NCI-H2227 treated with DMSO at 0.1 percent for 48 hours (cell line): ENCODE measurements at regions not wholly inside any gene's neighbourhood (a gene's known extent, or its start where the extent isn't known, plus 50 kb on each side); places are given as distances from the start of the nearest gene placed in this dataset.
A peak's percentile ranks its signal among the peaks of the same experiment; 100 is the strongest.
"Not testable (repeated sequence)": the region's sequence is repeated elsewhere in the genome, so short reads cannot be mapped to it uniquely, and the experiment has no call there.

ENCODE experiments used
- DNase-seq: peaks from one replicate; lab custom pipeline; 2025; lab: John Stamatoyannopoulos, UW

DNA sequence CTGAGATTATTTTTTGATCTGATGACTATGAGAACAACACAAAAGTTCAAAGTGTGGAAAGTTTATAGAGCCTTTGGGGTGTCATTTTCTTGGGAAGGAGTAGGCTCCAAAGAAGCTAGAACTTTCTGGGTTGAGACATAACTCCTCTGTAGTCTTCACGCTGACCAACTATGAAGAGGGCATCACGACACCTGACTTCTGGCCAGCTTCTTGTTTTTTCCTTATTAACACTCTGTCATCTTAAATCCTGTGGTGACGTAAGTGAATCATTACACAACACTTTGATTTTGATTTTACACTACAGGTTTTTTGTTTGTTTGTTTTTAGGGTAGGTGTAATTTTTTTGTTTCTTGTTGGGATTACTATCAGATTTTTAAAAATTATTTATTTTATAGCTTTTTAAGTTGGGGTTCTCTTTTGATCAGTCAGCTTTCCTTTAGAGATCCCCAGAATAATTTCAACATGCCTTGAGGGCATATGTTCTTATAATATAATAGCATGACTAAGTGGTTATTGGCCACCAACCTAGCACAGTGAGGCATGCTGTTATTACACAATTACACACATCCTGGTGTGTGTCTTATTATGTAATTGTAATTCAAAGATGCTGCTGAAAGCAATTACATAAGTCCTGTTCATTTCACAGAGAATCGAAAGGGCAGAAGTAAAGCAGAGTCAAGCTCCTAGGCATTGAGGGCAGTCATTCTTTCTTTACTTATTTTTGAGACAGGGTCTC lies 281.6 kb upstream of the NOTCH2NLA start:
- not testable (repeated sequence) for DNase-seq

DNA sequence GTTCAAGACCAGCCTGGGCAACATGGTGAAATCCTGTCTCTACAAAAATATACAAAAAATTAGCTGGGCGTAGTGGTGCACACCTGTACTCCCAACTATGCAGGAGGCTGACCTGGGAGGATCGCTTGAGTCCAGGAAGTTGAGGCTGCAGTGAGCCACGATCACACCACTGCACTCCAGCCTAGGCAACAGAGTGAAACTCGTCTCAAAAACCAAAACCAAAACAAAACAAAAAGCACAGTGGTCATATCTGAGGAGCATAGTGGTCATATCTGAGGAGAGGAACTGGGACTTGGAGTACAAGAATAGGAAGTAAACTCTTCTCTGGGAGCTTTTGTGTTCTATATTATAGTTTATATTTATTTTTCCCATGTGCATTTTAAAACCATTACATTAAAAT lies 275.3 kb upstream of the NOTCH2NLA start:
- DNase-seq = not testable (repeated sequence)

DNA sequence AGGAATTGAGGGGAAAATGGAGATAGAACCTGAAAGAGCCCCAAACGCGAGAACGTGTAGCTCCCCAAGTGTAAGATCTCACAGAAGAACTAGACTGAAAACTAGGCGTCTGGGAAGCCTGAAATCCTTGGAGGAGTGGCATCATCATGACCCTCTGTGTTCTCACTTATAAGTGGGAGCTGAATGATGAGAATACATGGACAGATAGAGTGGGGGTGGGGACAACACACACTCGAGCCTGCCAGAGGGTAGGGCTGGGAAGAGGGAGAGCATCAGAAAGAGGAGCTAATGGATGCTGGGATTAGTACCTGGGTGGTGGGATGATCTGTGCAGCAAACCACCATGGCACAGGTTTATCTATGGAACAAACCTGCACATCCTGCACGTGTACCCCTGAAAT lies 258.7 kb upstream of the NOTCH2NLA start:
- not testable (repeated sequence) for DNase-seq

DNA sequence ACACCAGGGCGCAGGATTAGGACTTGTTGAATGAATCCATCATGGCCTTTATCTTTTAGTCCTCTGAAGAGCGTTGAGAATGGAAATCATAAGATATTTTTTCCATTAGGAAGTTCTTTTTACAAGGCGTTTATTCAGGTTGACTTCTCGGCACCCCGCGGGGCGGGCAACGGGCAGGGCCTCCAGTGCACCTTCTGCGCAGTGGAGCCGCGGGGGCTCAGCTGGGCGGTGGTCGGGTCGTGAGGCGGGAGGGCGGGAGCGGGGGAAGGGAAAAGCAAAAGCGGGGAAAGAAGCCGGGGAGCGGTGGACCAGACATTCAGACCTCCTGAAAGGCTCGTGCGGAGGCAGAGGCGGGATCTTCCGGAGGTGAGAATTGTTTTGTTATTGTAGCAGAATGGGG lies 258.3 kb upstream of the NOTCH2NLA start:
- DNase-seq = not testable (repeated sequence)

DNA sequence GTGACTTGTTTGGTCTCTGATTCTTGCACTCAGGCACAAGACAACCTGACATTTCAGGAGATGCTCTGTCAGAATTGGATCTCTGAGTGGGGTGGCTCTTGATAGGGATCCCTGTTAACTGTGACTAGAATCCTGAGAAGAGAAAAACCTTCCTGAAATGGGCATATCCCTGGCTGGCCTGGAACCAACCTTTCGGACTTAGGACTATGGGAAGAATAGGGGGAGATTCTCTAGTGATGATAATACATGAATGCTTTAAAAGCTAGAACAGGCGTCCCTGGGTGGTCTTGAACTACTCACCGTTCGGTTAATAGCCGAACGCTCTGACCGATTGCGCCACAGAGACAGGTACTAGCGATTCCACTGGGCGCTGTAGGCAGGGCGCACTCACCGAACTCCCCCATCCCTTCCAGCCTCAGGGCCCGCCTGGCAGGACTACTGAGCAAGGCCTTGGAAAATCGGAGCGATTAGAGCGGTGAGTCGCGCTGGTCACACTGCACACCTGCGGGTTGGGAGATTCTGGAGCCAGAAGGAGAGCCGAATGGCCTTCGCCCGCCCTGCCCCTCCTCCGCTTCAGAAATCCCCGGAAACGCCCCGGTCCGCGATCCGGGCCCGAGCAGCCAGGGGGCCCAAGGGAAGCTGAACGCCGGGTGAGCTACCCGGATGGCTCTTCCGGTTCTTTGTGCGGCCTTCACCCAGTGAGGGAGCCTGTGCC lies 257.6 kb upstream of the NOTCH2NLA start:
- DNase-seq = not testable (repeated sequence)

DNA sequence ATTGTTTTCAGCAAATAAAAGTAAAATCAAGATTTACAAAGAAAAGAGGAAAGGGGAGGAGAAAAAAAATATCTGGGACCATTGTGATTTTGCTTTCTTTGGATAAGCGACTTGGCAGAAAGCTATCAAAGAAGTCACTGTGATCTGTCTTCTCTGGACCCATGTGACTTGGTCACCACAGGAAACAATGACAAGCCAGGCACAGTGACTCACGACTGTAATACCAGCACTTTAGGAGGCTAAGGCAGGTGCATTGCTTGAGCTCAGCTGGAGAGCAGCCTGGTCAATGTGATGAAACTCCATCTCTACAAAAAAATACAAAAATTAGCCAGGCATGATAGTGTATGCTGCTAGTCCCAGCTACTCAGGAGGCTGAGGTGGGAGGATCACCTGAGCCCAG lies 255.4 kb upstream of the NOTCH2NLA start:
- DNase-seq = not testable (repeated sequence)

DNA sequence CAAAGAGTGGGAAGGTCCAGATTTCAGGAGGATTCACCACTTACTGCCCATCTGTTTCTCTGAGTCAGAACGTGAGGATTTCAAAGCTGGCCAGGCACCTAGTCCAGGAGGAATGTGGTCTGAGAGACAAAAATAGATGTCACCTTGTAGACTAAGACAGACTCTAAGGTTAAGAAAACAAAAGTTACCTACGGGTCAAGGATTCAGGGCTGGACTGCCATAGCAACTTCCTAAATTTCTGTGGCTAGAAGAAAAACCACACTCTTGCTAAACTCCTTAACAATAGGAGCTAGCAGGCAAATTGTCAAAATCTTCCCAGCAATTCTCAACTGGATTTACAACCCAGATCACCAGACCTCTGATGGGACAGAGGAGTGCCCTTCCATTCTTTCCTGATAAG lies 250.4 kb upstream of the NOTCH2NLA start:
- not testable (repeated sequence) for DNase-seq

DNA sequence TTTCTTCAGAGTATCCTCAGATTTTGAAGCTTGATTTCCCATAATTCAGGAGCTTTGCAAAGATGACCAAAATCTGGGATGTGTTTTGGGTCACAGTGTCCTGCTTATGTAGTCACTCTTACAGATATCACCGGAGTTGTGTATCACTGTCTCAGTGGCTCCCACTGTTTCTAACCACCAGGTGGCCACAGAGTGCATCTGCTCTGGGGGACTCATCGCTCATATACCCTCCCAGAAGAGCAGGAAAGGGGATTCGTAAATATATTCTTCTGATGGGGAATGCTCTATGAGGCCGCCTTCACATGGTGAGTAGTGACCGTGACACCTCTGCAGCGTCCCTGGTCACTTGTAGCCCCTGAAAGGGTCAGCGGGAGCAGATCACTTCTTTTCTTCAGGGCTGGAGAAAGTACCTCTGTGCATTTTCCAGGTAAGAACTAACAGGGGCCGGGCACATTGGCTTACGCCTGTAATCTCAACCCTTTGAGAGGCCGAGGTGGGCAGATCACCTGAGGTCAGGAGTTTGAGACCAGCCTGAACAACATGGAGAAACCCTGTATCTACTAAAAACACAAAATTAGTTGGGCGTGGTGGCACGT lies 249.4 kb upstream of the NOTCH2NLA start:
- peak; percentile 12 for DNase-seq

DNA sequence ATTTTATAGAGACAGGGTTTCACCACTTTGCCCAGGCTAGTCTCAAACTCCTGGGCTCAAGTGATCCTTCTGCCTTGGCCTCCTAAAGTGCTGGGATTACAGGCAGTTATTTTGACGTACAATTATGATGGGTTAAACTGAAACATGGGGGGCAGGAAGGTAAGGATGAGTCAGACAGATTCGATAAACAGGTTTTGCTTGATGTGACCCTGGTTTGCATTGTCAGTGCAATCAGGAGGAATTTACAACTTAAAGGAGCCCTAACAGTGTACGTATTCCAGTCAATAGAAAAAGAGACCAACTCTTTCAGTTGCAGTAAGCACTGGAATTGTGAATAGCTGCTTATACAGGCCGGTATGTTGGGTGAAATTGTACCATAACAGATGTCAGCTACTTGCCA lies 246.3 kb upstream of the NOTCH2NLA start:
- not testable (repeated sequence) for DNase-seq

DNA sequence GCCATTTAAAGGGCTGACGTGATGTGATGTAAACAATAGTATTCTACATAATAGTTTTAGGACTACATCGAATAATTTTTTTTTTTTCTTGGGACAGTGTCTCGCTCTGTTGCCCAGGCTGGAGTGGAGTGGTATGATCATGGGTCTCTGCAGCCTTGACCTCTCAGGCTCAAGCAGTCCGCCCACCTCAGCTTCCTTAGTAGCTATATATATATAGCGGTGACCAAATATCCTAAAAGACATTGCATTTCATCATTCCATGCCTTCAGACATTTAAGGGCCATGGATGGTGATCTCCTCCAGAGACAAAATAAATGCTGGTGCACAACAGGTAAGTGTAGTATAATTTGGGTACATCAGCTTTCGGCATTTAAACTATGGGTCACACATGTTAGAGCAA lies 245.4 kb upstream of the NOTCH2NLA start:
- DNase-seq = not testable (repeated sequence)

DNA sequence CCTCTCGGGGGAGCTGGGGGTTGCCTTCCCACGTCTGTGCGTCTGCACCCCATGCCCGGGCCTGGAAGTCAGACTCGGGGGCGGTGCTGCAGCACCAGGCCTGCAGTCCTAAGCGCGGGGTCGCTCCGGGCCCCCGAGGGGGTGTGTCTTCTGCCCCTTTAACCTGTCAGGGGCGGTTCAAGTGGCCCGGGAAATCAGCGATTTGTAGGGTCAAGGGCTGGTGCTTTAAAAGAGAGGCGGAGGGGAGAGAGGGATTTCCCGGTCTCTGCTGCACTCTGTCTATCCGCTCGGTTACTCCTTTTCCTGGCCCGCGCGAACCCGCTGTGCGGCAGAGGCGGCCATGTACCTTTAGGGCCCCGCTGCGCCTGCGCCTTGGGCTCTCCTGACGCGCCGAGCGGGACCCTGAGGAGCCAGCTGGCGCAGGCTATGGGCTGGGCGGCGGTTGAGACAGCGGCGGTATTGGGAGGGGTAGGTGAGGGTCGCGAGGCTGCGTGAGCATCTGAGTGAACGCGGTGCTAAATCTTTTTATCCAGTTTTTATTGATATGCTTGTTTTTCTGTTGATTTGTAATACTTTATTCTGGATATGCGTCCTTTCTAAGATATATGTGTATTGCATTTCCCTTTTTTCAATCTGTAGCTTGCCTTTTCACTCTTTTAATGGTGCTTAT lies 243.5 kb upstream of the NOTCH2NLA start:
- DNase-seq = peak; percentile 40

DNA sequence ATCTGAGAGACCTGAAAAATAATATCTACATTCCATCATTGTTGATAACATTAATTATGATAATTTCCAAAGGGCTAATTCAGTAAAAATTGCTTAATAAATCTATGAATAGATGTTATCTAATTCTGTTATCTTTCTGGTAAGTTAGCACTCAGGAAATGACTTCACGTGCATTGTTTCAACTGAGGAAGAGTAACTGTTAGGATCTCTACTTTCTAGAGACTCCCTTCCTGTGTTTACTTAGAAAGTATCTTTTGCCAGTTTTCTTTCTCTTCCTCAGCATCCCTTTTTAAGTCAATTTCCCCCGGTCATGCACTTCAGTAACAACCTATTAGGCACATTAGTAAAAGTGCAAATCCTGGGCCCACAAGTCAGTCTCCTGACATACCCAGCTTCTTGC lies 231.1 kb upstream of the NOTCH2NLA start:
- DNase-seq = not testable (repeated sequence)

DNA sequence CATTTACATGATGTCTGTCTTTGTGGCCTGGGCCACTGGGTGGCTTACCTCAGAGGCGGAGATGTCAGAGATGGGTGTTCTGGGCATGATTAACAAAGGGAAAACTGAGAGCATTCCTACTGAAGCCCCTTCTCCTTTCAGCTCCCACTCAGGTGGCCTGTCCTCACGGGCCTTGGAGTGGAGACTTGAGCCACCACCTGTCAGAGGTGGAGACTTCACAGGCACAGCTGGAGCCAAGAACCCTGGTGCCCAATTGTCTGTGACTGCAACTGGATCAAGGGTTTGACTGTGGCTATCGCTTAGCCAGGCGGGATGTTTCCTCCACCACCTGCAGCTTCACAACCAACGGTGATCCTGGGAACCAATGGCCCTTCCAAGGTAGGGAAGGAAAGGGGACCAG lies 230.5 kb upstream of the NOTCH2NLA start:
- not testable (repeated sequence) for DNase-seq

DNA sequence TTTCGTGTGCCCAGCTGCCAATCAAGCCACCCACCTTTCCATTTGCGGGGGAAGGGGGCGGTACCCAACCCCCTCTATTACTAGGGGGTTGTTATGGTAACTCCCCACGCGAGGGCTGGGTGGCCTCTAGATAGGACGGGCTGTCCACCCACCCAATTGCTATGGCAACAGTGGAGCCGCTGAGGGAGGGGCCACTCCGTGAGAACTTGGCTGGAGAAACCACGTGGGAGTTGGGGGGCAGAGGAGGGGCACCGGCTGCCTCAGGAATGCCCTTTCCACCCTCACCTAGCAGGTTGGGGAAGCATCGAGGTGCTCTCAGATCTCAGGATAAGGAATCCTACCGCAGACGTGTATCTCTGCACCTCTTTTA lies 220.0 kb upstream of the NOTCH2NLA start:
- not testable (repeated sequence) for DNase-seq

DNA sequence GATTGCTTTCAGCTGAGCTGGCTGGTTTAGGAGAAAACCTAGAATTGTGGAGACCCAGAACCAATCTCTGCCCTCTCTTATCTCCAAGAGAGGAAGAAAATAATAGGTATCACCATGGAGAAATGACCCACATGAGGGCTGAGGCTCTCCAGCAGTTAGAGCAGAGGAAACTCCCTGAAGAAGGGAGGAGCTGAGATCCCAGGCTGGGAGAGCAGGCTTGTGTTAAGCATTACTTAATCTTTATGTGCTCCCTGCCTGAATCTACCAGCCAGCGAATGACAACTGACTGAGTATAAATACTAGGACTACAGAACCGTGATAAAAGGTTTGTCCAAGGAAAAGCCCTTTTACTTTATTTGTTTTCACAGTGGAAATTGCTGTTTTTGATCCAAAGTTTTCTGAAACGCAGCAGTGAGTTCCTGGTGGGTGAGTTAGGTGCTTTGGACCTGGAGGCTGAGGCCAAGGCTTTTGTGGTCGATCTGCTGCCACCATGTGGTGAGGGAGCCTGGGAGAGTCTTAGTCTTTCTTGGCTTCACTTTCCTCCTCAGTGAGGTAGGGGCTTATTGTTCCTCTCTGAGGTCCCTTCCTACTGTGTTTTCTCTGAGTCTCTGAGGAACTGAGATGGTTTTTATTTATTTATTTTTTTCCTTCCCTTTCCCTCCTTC lies 219.5 kb upstream of the NOTCH2NLA start:
- not testable (repeated sequence) for DNase-seq

DNA sequence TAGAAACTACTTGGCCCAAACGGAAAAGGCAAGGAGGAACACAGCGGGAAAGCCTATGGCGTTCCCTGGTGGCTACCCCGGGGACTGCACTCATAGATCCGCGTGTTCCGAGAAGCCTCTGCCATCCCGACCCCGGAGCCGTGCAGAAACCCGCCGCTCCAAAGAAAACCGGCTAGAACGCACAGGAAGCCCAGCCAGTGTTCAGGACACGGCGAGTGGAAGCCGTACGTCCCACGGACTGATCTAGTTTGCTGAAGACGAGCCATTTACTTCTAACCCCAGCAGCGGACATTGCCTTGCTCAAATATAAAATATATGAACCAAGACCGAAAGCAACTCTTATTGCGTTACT lies 215.0 kb upstream of the NOTCH2NLA start:
- DNase-seq = not testable (repeated sequence)

DNA sequence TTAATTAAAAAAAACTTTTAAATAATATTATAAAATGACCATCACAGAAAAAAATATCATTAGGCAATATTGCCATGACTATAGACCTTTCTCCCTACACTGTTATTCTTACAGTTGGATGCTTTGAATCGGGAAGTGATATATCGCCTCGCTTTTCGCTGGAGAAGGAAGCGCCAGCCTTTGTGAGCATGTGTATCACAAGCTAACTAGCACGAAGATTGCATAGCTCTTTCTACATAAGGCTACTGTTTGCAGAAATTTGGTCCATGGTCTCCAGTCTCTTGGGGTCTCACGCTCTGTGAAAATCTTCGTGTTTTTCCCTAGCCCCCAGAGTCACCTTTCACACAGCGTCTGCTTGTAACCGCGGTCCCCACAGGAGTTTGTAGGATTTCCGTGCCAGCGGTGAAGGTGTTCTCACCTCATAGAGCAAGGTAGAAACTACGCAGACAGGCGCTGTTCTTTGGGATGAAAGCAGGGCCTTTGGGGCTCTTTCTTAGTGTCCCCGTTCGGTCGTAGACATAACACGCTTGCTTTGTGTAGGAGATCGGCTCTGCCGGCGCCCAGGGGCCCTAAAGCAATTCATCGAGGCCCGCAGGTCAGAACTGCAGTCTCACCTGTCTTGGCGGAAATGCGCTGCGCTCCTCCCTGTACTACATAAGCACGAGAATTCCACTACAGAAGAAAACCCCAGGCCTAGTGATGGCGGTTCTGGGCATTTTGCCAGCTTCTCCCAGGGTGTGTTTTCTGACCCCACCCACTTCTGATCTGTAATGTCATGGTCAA lies 214.5 kb upstream of the NOTCH2NLA start:
- DNase-seq = not testable (repeated sequence)

DNA sequence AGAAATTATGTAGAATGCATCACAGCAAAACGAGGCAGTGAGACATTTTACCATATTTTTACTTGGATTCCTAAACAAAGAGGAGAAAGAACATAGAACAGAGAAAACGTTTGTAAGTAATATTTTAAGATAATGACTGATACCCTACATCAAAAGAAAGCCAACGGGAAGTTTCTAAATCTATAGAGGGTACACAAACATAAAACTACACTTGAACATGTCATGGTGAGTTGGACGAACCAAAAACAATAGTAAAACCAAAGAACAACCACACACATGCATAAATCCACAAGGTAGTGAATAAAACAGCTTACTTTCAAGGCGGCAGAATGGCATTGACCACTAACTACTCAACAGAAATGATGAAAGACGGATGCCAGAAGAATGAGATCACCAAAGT lies 209.7 kb upstream of the NOTCH2NLA start:
- not testable (repeated sequence) for DNase-seq

DNA sequence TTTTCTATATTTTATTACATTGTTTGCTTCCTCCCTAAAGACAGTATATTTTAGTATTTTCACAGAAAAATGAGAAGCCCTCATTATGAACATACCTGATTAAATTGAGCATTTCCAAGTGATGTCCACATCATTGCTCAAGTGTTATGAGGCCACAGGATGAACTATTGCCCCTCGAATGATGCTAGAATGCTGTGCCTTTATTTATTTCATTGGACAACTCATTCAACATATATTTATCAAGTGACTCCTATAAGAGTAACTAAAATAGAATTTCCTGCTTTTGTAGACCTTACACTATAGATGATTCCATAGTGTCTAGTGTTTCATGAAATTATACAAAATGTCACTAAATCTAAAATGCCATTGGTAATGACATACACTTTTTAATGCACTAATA lies 187.8 kb upstream of the NOTCH2NLA start:
- DNase-seq = not testable (repeated sequence)

DNA sequence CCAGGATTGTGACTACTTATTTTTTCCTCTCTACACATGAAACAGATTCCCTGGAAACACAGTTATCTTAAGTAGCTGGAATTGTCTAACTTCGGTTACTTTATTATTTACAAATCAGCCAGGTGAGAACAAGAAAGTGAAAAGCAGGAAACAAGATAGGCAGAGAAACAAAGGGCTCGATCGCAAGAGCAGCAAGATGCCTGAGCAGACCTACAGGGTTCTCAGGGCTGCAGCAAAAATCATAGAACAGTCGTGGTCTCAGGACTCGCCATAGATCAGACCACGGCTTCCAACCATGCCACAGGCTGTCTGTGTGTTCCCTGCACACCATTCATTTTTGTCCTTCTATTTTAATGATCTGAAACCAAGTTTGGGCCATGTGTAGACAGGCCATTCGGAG lies 186.2 kb upstream of the NOTCH2NLA start:
- not testable (repeated sequence) for DNase-seq

DNA sequence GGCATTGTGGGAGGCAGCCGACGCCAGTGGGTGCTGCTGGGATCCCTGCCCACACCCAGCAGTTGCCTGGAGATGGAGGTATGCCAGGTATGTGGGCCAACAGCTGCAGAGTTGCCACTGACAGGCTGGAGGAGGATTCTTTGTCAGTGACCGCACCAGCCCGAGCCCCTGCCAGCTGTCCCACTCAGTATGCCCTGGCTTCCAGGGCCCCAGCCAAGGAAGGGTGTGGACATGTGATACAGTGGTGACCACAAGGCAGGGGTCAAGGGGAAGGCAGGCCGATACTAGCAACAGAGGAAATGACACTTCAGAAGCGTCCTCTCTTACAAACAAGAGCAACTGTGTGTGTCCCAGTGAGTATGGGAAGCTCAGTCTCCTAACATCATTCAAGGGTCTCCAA lies 185.1 kb upstream of the NOTCH2NLA start:
- not testable (repeated sequence) for DNase-seq
